ENCODE measurements at regions not wholly inside any gene's neighbourhood (a gene's known extent, or its start where the extent isn't known, plus 50 kb on each side); places are given as distances from the start of the nearest gene placed in this dataset.

- TF ChIP-seq POLR2A (IDR thresholded peaks at IDR 0.05) (no peak), CTCF (IDR thresholded peaks at IDR 0.05) (no peak)
Measured at GRCh38 chr20:12435268-12435667, 517.6 kb downstream of the BTBD3 start.

Data from body of pancreas (tissue), 4 donors.